Limb (tissue), 2 donors: ENCODE measurements at regions not wholly inside any gene's neighbourhood (a gene's known extent, or its start where the extent isn't known, plus 50 kb on each side); places are given as distances from the start of the nearest gene placed in this dataset.
"Not testable (repeated sequence)": the region's sequence is repeated elsewhere in the genome, so short reads cannot be mapped to it uniquely, and the experiment has no call there.

Experiments
- DNase-seq, 2 donors: peaks; one replicate each; pipeline ENCODE4 v3.0.0-alpha.2; 2016; ENCODE audit errors: extremely low spot score in 2 of 2

- peak in 1 of 2 donors; percentile 13 for DNase-seq
Measured at GRCh38 chr15:25246641-25247406, 192.0 kb downstream of the UBE3A start.

GRCh38 chr15:25247407-25248038, 191.3 kb downstream of the UBE3A start:
- peak in 1 of 2 donors; percentile 6 for DNase-seq

- DNase-seq, result peak in 1 of 2 donors; percentile 12
Measured at GRCh38 chr15:25248087-25248486, 190.7 kb downstream of the UBE3A start.

- DNase-seq, result peak in 1 of 2 donors; percentile 12
Measured at GRCh38 chr15:25248583-25249235, 190.1 kb downstream of the UBE3A start.

DNA sequence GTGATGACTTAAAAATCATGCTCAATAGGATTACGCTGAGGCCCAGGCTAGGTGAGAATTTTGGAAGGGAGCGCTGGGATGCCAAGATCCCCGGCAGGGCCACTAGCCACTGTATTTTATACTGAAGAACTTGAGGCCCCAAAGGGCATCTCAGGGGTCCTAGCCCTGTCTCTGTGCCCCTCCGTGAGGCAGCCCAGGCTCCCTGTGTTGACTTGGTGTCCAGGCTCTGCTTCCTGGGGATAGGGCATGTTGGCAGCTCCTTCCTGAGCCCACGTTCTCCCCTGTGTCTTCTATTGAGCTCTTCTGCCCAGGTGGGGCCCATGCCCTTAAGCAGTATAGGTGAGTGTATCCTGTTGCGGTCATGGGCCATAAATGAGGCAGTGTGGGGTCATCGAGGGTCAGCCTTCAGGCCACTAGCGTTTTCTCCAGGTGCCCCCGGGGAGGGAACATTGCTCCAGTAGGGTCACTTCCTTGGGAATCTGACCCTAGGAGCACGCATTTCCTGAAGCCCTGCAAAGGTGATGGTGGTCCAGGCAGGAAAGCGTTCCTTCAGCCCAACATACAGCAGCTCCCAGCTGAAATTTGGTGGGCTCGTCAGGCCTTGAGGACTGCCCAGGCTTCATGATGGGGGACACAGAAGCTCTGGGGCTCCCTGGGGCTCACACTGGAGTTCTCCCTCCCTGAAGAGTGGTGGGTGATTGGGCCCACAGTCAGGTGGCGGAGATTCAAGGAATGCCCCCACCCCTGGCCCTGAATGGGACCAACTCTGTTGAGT, 189.4 kb downstream of the UBE3A start:
- DNase-seq, result peak in 1 of 2 donors; percentile 8

DNA sequence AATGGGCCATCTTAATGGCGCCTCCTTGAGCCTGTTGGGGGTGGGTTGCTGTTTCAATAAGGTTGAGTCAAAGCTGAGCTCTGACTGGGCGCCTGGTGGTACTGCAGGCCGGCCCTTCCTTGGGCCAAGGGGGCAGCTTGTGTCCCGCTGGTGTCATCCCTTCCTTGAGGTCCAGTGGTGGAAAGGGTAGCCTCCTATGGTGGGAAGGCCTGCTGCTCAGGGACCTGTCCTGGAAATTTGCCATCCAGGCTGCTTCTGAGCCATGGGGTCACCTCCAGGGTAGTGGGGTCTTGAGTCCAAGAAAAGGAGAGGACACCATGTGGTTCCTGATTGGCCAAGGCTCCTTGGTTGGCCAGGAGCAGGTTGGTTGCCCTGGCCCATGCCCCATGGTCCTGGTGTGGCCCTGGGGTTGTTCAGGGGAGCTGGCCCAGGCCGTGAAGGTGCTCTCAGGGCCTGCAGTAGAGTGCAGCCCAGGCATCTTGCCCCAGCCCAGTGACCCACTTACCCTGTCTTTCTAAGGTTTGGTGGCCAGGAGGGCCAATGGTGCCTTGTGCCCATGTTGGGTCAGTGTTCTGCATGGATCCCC, 188.7 kb downstream of the UBE3A start:
- DNase-seq, result peak in 1 of 2 donors; percentile 19

- peak in 1 of 2 donors; percentile 14 for DNase-seq
Measured at GRCh38 chr15:25250906-25251622, 187.8 kb downstream of the UBE3A start.

DNA sequence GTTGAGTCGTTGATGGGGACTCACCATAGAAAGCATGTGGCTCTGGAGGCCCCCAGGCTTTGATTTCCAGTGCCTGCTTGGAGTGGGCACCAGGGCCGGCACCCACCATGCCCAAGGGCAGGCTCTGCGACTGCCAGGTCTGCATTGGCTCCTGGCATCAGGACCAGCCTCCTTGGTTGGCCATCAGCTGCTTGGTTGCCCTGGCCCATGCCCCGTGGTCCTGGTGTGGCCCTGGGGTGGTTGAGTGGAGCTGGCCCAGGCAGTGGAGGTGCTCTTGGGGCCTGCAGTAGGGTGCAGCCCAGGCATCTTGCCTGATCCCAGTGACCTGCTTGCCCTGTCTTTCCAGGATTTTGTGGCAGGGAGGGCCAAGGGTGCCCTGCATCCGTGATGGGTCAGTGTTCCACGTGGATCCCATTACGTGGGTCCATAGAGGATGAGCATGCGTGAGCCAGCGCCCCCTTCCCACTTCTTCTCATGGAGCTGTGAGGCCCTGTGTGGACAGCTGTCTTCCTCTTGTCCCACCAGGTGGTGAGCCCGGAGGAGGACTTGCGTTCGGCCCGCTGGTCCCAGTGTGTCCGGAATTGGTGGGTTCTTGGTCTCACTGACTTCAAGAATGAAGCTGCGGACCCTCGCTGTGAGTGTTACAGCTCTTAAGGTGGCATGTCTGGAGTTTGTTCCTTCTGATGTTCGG, 187.0 kb downstream of the UBE3A start:
- DNase-seq, result peak in 1 of 2 donors; percentile 19

DNA sequence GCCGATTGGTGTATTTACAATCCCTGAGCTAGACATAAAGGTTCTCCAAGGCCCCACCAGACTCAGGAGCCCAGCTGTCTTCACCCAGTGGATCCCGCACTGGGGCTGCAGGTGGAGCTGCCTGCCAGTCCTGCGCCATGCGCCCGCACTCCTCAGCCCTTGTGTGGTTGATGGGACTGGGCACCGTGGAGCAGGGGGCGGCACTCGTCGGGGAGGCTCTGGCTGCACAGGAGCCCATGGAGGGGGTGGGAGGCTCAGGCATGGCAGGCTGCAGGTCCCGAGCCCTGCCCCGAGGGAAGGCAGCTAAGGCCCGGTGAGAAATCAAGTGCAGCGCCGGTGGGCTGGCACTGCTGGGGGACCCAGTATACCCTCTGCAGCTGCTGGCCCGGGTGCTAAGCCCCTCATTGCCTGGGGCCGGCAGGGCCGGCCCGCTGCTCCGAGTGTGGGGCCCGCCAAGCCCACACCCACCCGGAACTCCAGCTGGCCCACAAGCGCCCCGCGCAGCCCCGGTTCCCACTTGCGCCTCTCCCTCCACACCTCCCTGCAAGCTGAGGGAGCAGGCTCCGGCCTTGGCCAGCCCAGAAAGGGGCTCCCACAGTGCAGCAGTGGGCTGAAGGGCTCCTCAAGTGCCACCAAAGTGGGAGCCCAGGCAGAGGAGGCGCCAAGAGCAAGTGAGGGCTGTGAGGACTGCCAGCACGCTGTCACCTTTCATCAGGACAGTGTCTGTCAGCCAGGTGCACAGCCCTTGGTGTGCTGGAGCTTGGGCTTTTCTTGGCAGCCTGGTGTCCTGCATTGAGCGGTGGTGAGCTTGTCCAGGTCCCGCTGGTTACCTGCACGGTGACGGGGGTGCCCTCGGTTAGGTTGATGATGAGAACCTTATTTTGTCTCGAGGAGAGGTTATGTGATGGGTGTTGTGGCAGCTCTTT, 185.5 kb downstream of the UBE3A start:
- DNase-seq, result not testable (repeated sequence)

GRCh38 chr15:25268166-25268565, 170.7 kb downstream of the UBE3A start:
- DNase-seq, result no peak
